ENCODE measurements at regions not wholly inside any gene's neighbourhood (a gene's known extent, or its start where the extent isn't known, plus 50 kb on each side); places are given as distances from the start of the nearest gene placed in this dataset.

DNA sequence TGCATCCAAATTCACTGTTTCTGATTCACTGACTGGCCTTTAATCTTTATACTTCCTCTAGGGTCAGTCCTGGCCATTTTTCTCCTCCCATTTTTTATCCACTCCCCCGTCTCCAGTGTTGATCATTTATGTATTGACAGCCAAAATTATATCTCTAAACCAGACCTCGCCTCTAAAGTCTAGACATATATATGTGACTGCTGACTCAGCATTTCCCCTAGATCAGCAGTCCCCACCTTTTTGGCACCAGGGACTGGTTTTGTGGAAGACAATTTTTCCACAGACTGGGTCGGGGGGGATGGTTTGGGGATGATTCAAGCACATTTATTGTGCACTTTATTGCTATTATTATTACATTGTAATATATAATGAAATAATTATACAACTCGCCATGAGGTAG, 88.3 kb upstream of the DAAM1 start:
- FAIRE-seq, result no peak
- H3K4me2 ChIP-seq (ENCODE audit: insufficient read depth, low read length), result no peak overlapping the region
- H3K79me2 ChIP-seq (ENCODE audit: control insufficient read depth, insufficient read depth, low read length), result no peaks in the 10 kb centered on the region
- H3K4me3 ChIP-seq (replicated peaks in 1 of 3; ENCODE audit: insufficient read depth in 1 of 3, low read depth in 1 of 3, low read length in 3 of 3), result no peak overlapping the region
- dilution Hi-C loops (cut with MboI; ENCODE audit: extremely low pct_ligation_motif_present, low sequenced_read_pairs) (no loop called here), intact Hi-C loops (cut with micrococcal nuclease) (no loop called here)
- H3K9me3 ChIP-seq (replicated peaks; ENCODE audit: control insufficient read depth, insufficient read depth, low read length), result no peaks in the 10 kb centered on the region
- no peaks in the 10 kb centered on the region for H3K4me1 ChIP-seq (ENCODE audit: control insufficient read depth, extremely low read depth, insufficient read depth, low read length)
- H3K27me3 ChIP-seq (ENCODE audit: control insufficient read depth in 2 of 2, insufficient read depth in 2 of 2, low read length in 2 of 2), result peaks cover 2 to 6% of the 10 kb centered on the region in 2 experiments
- no peak overlapping the region for H2AFZ ChIP-seq (ENCODE audit: low read depth, low read length)
- no peak overlapping the region for H3K9ac ChIP-seq (replicated peaks; ENCODE audit: extremely low read depth, insufficient read depth, low read length)
- DNase-seq (ENCODE audit: low read depth, low spot score), result no peak
- no peaks in the 10 kb centered on the region for H3K9me1 ChIP-seq (replicated peaks; ENCODE audit: control insufficient read depth, extremely low read depth, insufficient read depth, low read length)
- no peaks in the 10 kb centered on the region for H4K20me1 ChIP-seq (replicated peaks; ENCODE audit: control insufficient read depth, extremely low read depth, insufficient read depth, low read length)
- ChIA-PET CTCF (no interaction called here), POLR2A (no interaction called here)
- no TSS peak for BruUV-seq (replicated peaks)
- TF ChIP-seq MYC (IDR thresholded peaks at IDR 0.05; ENCODE audit: low read depth, low read length), result no peak
- TF ChIP-seq, protein P1, sequence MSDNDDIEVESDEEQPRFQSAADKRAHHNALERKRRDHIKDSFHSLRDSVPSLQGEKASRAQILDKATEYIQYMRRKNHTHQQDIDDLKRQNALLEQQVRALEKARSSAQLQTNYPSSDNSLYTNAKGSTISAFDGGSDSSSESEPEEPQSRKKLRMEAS (IDR thresholded peaks at IDR 0.05; ENCODE audit: insufficient read depth, insufficient read length), result no peak
- TF ChIP-seq POLR2A (IDR thresholded peaks at IDR 0.05; ENCODE audit: low read depth, low read length), result no peak
- H3K27ac ChIP-seq (ENCODE audit: insufficient read depth, low read depth, low read length), result no peak overlapping the region
- no peaks in the 10 kb centered on the region for H3K36me3 ChIP-seq (ENCODE audit: control insufficient read depth in 2 of 2, extremely low read depth in 1 of 2, insufficient read depth in 2 of 2, low read length in 2 of 2)

DNA sequence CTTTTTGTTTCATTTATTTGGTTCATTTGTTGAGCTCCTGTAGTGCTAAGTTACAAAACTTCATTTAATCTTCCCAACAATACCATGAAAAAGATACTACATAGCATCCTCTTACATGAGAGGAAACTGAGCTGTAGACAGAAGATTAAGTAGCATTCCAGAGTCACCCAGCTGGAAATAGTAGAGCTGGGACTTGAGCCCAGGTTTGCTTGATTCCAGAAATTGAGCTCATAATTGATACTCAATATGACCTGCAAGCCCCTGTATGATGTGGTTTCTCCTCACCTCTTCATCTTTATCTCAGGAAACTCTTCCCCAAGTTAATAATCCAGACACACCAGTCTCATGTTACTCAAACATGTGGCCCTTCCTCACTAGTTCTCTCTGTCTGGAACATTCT, 87.0 kb upstream of the DAAM1 start:
- Histone ChIP-seq H3K27me3 (ENCODE audit: control insufficient read depth in 2 of 2, insufficient read depth in 2 of 2, low read length in 2 of 2) (peaks cover 2 to 13% of the 10 kb centered on the region in 2 experiments), H3K36me3 (ENCODE audit: control insufficient read depth in 2 of 2, extremely low read depth in 1 of 2, insufficient read depth in 2 of 2, low read length in 2 of 2) (no peaks in the 10 kb centered on the region), H3K4me3 (replicated peaks in 1 of 3; ENCODE audit: insufficient read depth in 1 of 3, low read depth in 1 of 3, low read length in 3 of 3) (no peak overlapping the region), H3K9me1 (replicated peaks; ENCODE audit: control insufficient read depth, extremely low read depth, insufficient read depth, low read length) (no peaks in the 10 kb centered on the region), H3K9me3 (replicated peaks; ENCODE audit: control insufficient read depth, insufficient read depth, low read length) (no peaks in the 10 kb centered on the region), H3K9ac (replicated peaks; ENCODE audit: extremely low read depth, insufficient read depth, low read length) (no peak overlapping the region), H3K79me2 (ENCODE audit: control insufficient read depth, insufficient read depth, low read length) (no peaks in the 10 kb centered on the region), H3K4me1 (ENCODE audit: control insufficient read depth, extremely low read depth, insufficient read depth, low read length) (no peaks in the 10 kb centered on the region), H2AFZ (ENCODE audit: low read depth, low read length) (no peak overlapping the region), H3K27ac (ENCODE audit: insufficient read depth, low read depth, low read length) (no peak overlapping the region), H3K4me2 (ENCODE audit: insufficient read depth, low read length) (no peak overlapping the region), H4K20me1 (replicated peaks; ENCODE audit: control insufficient read depth, extremely low read depth, insufficient read depth, low read length) (no peaks in the 10 kb centered on the region)
- FAIRE-seq (no peak), DNase-seq (ENCODE audit: low read depth, low spot score) (no peak)
- no peak for TF ChIP-seq JUN (IDR thresholded peaks at IDR 0.05; ENCODE audit: borderline replicate concordance, insufficient read depth, insufficient read length, low read depth)
- TF ChIP-seq, protein P1 (IDR thresholded peaks at IDR 0.05; ENCODE audit: insufficient read depth, insufficient read length), result no peak
- intact Hi-C loops (cut with micrococcal nuclease), result no loop called here
- BruUV-seq (replicated peaks), result no TSS peak
- ChIA-PET POLR2A (no interaction called here), CTCF (no interaction called here)
- dilution Hi-C loops (cut with MboI; ENCODE audit: extremely low pct_ligation_motif_present, low sequenced_read_pairs), result no loop called here
